Gastroesophageal sphincter (tissue), 3 donors: ENCODE measurements at regions not wholly inside any gene's neighbourhood (a gene's known extent, or its start where the extent isn't known, plus 50 kb on each side); places are given as distances from the start of the nearest gene placed in this dataset.

ENCODE experiments used
- POLR2AphosphoS5 ChIP-seq: sonication (generic); formaldehyde crosslinking; IDR thresholded peaks from one replicate; pipeline ENCODE4 v1.6.1; 2017; ENCODE audit warnings: antibody characterized with exemption
- TF ChIP-seq, protein P1 (sequence below), 4 experiments: fragments of 200-600 bp in 2 of 4; fragments of 450-650 bp in 2 of 4; sonication (generic) in 1 of 4; IDR thresholded peaks; one replicate each; pipeline ENCODE4 v1.5.1; 2017 to 2019; ENCODE audit warnings: antibody characterized with exemption in 4 of 4, mild to moderate bottlenecking in 2 of 4, moderate library complexity in 2 of 4

DNA sequence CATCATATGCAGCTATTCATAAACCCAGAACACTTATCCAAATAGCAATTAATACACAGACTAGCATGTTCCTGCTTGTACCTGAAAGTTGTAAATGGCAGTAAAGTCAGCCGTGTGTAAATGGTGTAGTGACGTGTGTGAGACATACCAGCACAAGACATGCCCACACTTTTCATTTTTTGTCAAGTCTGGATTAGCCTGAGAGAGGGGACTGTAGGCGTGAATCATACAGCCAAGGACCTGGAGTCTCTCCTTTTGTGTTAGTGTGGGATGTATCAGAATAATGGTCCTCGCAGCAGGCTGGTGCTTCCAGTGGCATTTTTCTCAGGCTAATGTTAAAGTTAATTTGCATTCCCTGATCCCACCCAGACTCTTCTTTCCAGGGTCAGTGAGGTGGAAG, 116.8 kb upstream of the BMAL1 start:
- no peak for TF ChIP-seq POLR2AphosphoS5
- TF ChIP-seq, protein P1, sequence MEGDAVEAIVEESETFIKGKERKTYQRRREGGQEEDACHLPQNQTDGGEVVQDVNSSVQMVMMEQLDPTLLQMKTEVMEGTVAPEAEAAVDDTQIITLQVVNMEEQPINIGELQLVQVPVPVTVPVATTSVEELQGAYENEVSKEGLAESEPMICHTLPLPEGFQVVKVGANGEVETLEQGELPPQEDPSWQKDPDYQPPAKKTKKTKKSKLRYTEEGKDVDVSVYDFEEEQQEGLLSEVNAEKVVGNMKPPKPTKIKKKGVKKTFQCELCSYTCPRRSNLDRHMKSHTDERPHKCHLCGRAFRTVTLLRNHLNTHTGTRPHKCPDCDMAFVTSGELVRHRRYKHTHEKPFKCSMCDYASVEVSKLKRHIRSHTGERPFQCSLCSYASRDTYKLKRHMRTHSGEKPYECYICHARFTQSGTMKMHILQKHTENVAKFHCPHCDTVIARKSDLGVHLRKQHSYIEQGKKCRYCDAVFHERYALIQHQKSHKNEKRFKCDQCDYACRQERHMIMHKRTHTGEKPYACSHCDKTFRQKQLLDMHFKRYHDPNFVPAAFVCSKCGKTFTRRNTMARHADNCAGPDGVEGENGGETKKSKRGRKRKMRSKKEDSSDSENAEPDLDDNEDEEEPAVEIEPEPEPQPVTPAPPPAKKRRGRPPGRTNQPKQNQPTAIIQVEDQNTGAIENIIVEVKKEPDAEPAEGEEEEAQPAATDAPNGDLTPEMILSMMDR (IDR thresholded peaks at IDR 0.05): no peak
